ENCODE measurements at regions not wholly inside any gene's neighbourhood (a gene's known extent, or its start where the extent isn't known, plus 50 kb on each side); places are given as distances from the start of the nearest gene placed in this dataset.

- TF ChIP-seq POLR2AphosphoS5 (IDR thresholded peaks at IDR 0.05; ENCODE audit: low read depth, low read length) (no peak), SIN3A (IDR thresholded peaks at IDR 0.05; ENCODE audit: borderline replicate concordance, insufficient read depth, low read length) (no peak), REST (IDR thresholded peaks at IDR 0.05; ENCODE audit: insufficient read depth in 1 of 2, low read depth in 2 of 2, low read length in 2 of 2) (no peak), FOXP2 (optimal IDR thresholded peaks at IDR 0.05; ENCODE audit: borderline replicate concordance, extremely low read depth, extremely low read length, insufficient read depth) (no peak), TAF1 (IDR thresholded peaks at IDR 0.05; ENCODE audit: borderline replicate concordance, insufficient read depth, low read length) (no peak)
These were observed 835.4 kb downstream of the SEMA5A start for GRCh38 chr5:8710426-8710930.

GRCh38 chr5:8714198-8714597 lies 831.7 kb downstream of the SEMA5A start:
- TF ChIP-seq REST (IDR thresholded peaks at IDR 0.05; ENCODE audit: insufficient read depth in 1 of 2, low read depth in 2 of 2, low read length in 2 of 2): no peak
- TF ChIP-seq POLR2AphosphoS5 (IDR thresholded peaks at IDR 0.05; ENCODE audit: low read depth, low read length): no peak
- no peak for TF ChIP-seq FOXP2 (optimal IDR thresholded peaks at IDR 0.05; ENCODE audit: borderline replicate concordance, extremely low read depth, extremely low read length, insufficient read depth)
- TF ChIP-seq TAF1 (IDR thresholded peaks at IDR 0.05; ENCODE audit: borderline replicate concordance, insufficient read depth, low read length): no peak
- no peak for TF ChIP-seq SIN3A (IDR thresholded peaks at IDR 0.05; ENCODE audit: borderline replicate concordance, insufficient read depth, low read length)

- no peak for TF ChIP-seq TAF1 (IDR thresholded peaks at IDR 0.05; ENCODE audit: borderline replicate concordance, insufficient read depth, low read length)
- no peak for TF ChIP-seq SIN3A (IDR thresholded peaks at IDR 0.05; ENCODE audit: borderline replicate concordance, insufficient read depth, low read length)
- no peak for TF ChIP-seq REST (IDR thresholded peaks at IDR 0.05; ENCODE audit: insufficient read depth in 1 of 2, low read depth in 2 of 2, low read length in 2 of 2)
- no peak for TF ChIP-seq FOXP2 (optimal IDR thresholded peaks at IDR 0.05; ENCODE audit: borderline replicate concordance, extremely low read depth, extremely low read length, insufficient read depth)
- no peak for TF ChIP-seq POLR2AphosphoS5 (IDR thresholded peaks at IDR 0.05; ENCODE audit: low read depth, low read length)
These were observed 831.0 kb downstream of the SEMA5A start for GRCh38 chr5:8714861-8715260.

GRCh38 chr5:8719796-8720195 lies 826.1 kb downstream of the SEMA5A start:
- no peak for TF ChIP-seq REST (IDR thresholded peaks at IDR 0.05; ENCODE audit: insufficient read depth in 1 of 2, low read depth in 2 of 2, low read length in 2 of 2)
- TF ChIP-seq FOXP2 (optimal IDR thresholded peaks at IDR 0.05; ENCODE audit: borderline replicate concordance, extremely low read depth, extremely low read length, insufficient read depth): no peak
- no peak for TF ChIP-seq POLR2AphosphoS5 (IDR thresholded peaks at IDR 0.05; ENCODE audit: low read depth, low read length)
- no peak for TF ChIP-seq TAF1 (IDR thresholded peaks at IDR 0.05; ENCODE audit: borderline replicate concordance, insufficient read depth, low read length)
- no peak for TF ChIP-seq SIN3A (IDR thresholded peaks at IDR 0.05; ENCODE audit: borderline replicate concordance, insufficient read depth, low read length)

GRCh38 chr5:8720506-8720905 lies 825.4 kb downstream of the SEMA5A start:
- TF ChIP-seq REST (IDR thresholded peaks at IDR 0.05; ENCODE audit: insufficient read depth in 1 of 2, low read depth in 2 of 2, low read length in 2 of 2) (no peak), TAF1 (IDR thresholded peaks at IDR 0.05; ENCODE audit: borderline replicate concordance, insufficient read depth, low read length) (no peak), POLR2AphosphoS5 (IDR thresholded peaks at IDR 0.05; ENCODE audit: low read depth, low read length) (no peak)

Measured in PFSK-1 (cell line).